ENCODE measurements at regions not wholly inside any gene's neighbourhood (a gene's known extent, or its start where the extent isn't known, plus 50 kb on each side); places are given as distances from the start of the nearest gene placed in this dataset.

DNA sequence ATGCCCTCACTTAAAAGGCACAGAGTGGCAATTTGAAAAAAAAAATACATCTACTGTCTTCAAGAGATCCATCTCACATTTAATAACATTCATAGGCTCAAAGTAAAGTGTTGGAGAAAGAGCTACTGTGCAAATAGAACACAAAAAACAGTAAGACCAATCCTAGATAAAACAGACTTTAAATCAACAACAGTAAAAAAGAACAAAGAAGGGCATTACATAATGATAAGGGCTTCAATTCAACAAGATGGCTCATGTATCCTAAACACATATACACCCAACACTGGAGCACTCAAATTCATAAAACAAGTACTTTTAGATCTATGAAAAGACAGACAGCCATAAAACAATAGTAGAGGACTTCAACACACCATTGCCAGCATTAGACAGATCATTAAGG lies 93.6 kb upstream of the PCED1B start:
- TF ChIP-seq POLR2A (IDR thresholded peaks at IDR 0.05; ENCODE audit: borderline replicate concordance, extremely low read depth, insufficient read depth, insufficient read length) (no peak), EZH2phosphoT487 (IDR thresholded peaks at IDR 0.05; ENCODE audit: borderline replicate concordance) (no peak), RAD21 (IDR thresholded peaks at IDR 0.05; ENCODE audit: low read depth) (no peak), JUND (IDR thresholded peaks at IDR 0.05) (no peak), POLR2AphosphoS5 (IDR thresholded peaks at IDR 0.05; ENCODE audit: low read depth, low read length) (no peak), SIN3A (IDR thresholded peaks at IDR 0.05; ENCODE audit: low read depth) (no peak), EZH2 (IDR thresholded peaks at IDR 0.05) (no peak), CEBPB (IDR thresholded peaks at IDR 0.05; ENCODE audit: low read depth) (no peak), SRF (IDR thresholded peaks at IDR 0.05; ENCODE audit: low read depth) (no peak), TCF7L2 (IDR thresholded peaks at IDR 0.05; ENCODE audit: borderline replicate concordance, extremely low read depth, insufficient read depth, insufficient read length) (no peak), SP1 (IDR thresholded peaks at IDR 0.05; ENCODE audit: low read depth) (no peak)
- TF ChIP-seq, protein P1, sequence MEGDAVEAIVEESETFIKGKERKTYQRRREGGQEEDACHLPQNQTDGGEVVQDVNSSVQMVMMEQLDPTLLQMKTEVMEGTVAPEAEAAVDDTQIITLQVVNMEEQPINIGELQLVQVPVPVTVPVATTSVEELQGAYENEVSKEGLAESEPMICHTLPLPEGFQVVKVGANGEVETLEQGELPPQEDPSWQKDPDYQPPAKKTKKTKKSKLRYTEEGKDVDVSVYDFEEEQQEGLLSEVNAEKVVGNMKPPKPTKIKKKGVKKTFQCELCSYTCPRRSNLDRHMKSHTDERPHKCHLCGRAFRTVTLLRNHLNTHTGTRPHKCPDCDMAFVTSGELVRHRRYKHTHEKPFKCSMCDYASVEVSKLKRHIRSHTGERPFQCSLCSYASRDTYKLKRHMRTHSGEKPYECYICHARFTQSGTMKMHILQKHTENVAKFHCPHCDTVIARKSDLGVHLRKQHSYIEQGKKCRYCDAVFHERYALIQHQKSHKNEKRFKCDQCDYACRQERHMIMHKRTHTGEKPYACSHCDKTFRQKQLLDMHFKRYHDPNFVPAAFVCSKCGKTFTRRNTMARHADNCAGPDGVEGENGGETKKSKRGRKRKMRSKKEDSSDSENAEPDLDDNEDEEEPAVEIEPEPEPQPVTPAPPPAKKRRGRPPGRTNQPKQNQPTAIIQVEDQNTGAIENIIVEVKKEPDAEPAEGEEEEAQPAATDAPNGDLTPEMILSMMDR (IDR thresholded peaks at IDR 0.05 in 2 of 3, conservative IDR thresholded peaks at IDR 0.05 in 1 of 3; ENCODE audit: borderline replicate concordance in 1 of 3, insufficient read depth in 1 of 3, low read depth in 2 of 3, low read length in 2 of 3) = no peak
- TF ChIP-seq, protein P2, sequence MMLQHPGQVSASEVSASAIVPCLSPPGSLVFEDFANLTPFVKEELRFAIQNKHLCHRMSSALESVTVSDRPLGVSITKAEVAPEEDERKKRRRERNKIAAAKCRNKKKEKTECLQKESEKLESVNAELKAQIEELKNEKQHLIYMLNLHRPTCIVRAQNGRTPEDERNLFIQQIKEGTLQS (IDR thresholded peaks at IDR 0.05) = no peak
- TF ChIP-seq, protein P3, sequence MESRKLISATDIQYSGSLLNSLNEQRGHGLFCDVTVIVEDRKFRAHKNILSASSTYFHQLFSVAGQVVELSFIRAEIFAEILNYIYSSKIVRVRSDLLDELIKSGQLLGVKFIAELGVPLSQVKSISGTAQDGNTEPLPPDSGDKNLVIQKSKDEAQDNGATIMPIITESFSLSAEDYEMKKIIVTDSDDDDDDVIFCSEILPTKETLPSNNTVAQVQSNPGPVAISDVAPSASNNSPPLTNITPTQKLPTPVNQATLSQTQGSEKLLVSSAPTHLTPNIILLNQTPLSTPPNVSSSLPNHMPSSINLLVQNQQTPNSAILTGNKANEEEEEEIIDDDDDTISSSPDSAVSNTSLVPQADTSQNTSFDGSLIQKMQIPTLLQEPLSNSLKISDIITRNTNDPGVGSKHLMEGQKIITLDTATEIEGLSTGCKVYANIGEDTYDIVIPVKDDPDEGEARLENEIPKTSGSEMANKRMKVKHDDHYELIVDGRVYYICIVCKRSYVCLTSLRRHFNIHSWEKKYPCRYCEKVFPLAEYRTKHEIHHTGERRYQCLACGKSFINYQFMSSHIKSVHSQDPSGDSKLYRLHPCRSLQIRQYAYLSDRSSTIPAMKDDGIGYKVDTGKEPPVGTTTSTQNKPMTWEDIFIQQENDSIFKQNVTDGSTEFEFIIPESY (IDR thresholded peaks at IDR 0.05; ENCODE audit: extremely low read depth, insufficient replicate concordance, low read length) = no peak
